CD4-positive, alpha-beta T cell (primary cell): ENCODE measurements at regions not wholly inside any gene's neighbourhood (a gene's known extent, or its start where the extent isn't known, plus 50 kb on each side); places are given as distances from the start of the nearest gene placed in this dataset.
"Not testable (repeated sequence)": the region's sequence is repeated elsewhere in the genome, so short reads cannot be mapped to it uniquely, and the experiment has no call there.

Source experiments
- ATAC-seq: fragments of 200-7000 bp; cut with Tn5 transposase; one replicate; pipeline ENCODE4 v1.10.0; 2022; ENCODE audit warnings: mild to moderate bottlenecking; ENCODE audit not compliant: poor library complexity
- CTCF ChIA-PET: fragments of 350-600 bp; sonication (Branson Sonifier 250); formaldehyde crosslinking; loops from one replicate; lab custom pipeline; 2021; ENCODE audit warnings: antibody characterized with exemption, inconsistent platforms; lab: Charles Lee
- POLR2A ChIA-PET: fragments of 350-600 bp; sonication (Branson Sonifier 250); formaldehyde crosslinking; loops from one replicate; lab custom pipeline; 2021; ENCODE audit warnings: antibody characterized with exemption, inconsistent platforms; lab: Charles Lee
- DNase-seq, 14 experiments: peaks; one replicate each; pipeline ENCODE4 v3.0.0-alpha.2; 2013 to 2020; ENCODE audit warnings: mixed read lengths in 2 of 14
- H3K27ac ChIP-seq, 2 donors: one replicate each; pipeline versions ENCODE4 v1.5.1 to v1.7.0; 2013; ENCODE audit warnings: low read length in 2 of 2, low read depth in 1 of 2, mild to moderate bottlenecking in 1 of 2
- H3K27me3 ChIP-seq, 2 experiments: 1 replicate in 1 of 2; 2 replicates in 1 of 2; pipeline versions ENCODE4 v1.6.1 to v1.7.0; 2013; ENCODE audit warnings: low read length in 2 of 2, control low read depth in 1 of 2, mild to moderate bottlenecking in 1 of 2, moderate library complexity in 1 of 2; ENCODE audit not compliant: insufficient read depth in 2 of 2, control insufficient read depth in 1 of 2
- H3K36me3 ChIP-seq: one replicate; pipeline ENCODE4 v1.6.1; 2013; ENCODE audit warnings: low read length, control low read depth; ENCODE audit not compliant: insufficient read depth
- H3K4me1 ChIP-seq: one replicate; pipeline ENCODE4 v1.6.1; 2013; ENCODE audit warnings: low read length, control low read depth; ENCODE audit not compliant: insufficient read depth
- H3K4me3 ChIP-seq: one replicate; pipeline ENCODE4 v1.5.1; 2013; ENCODE audit warnings: mild to moderate bottlenecking, low read length, moderate library complexity
- H3K9me3 ChIP-seq, 2 experiments: 1 replicate in 1 of 2; 2 replicates in 1 of 2; pipeline versions ENCODE4 v1.6.1 to v1.7.0; 2013; ENCODE audit warnings: low read length in 2 of 2, mild to moderate bottlenecking in 2 of 2, control low read depth in 1 of 2, moderate library complexity in 1 of 2; ENCODE audit not compliant: control insufficient read depth in 1 of 2, insufficient read depth in 1 of 2
- H3K27ac Mint-ChIP-seq: one replicate; pipeline ENCODE4 v1.8.0; 2020; ENCODE audit warnings: mixed read lengths
- H3K27me3 Mint-ChIP-seq: one replicate; pipeline ENCODE4 v1.8.0; 2021; ENCODE audit warnings: mixed read lengths
- H3K36me3 Mint-ChIP-seq: one replicate; pipeline ENCODE4 v1.8.0; 2021; ENCODE audit warnings: low read depth, mixed read lengths
- H3K4me1 Mint-ChIP-seq: one replicate; pipeline ENCODE4 v1.8.0; 2021; ENCODE audit warnings: low read depth, mixed read lengths
- H3K4me3 Mint-ChIP-seq: one replicate; pipeline ENCODE4 v1.8.0; 2020; ENCODE audit warnings: mild to moderate bottlenecking, mixed read lengths
- H3K9me3 Mint-ChIP-seq: one replicate; pipeline ENCODE4 v1.8.0; 2020; ENCODE audit warnings: mixed read lengths
- CTCF ChIP-seq: fragments of 200-600 bp; IDR thresholded peaks from one replicate; pipeline ENCODE4 v1.8.0; 2022; ENCODE audit warnings: antibody characterized with exemption, mild to moderate bottlenecking
- intact Hi-C, 2 experiments: fragments of 100-400 bp; cut with DNase I in 1 of 2; cut with micrococcal nuclease in 1 of 2; formaldehyde crosslinking; loops; one replicate each; pipeline versions ENCODE4 v1.15.1 to v1.9.0; 2023 to 2025; cut with DNase I, micrococcal nuclease

- H3K27me3 Mint-ChIP-seq: peaks cover 34% of the 10 kb centered on the region
- no peaks in the 10 kb centered on the region for H3K9me3 Mint-ChIP-seq
- Histone ChIP-seq H3K36me3 (no peaks in the 10 kb centered on the region), H3K4me3 (no peak overlapping the region), H3K27ac (no peak overlapping the region), H3K27me3 (peaks cover 0 to 4% of the 10 kb centered on the region in 2 experiments), H3K9me3 (peaks cover 0 to 7% of the 10 kb centered on the region in 2 experiments), H3K4me1 (no peaks in the 10 kb centered on the region)
- no peak for DNase-seq
- ATAC-seq: no peak
- H3K4me3 Mint-ChIP-seq: no peak overlapping the region
- no peak for TF ChIP-seq CTCF
- intact Hi-C loops: no loop called here
- H3K27ac Mint-ChIP-seq: no peak overlapping the region
- POLR2A ChIA-PET: no interaction called here
- CTCF ChIA-PET: no interaction called here
- no peaks in the 10 kb centered on the region for H3K36me3 Mint-ChIP-seq
- no peaks in the 10 kb centered on the region for H3K4me1 Mint-ChIP-seq
These were observed 158.5 kb upstream of the SH3BP4 start for GRCh38 chr2:234793212-234793785.

- H3K9me3 ChIP-seq: peaks cover 0 to 9% of the 10 kb centered on the region in 2 experiments
- POLR2A ChIA-PET: no interaction called here
- H3K27me3 Mint-ChIP-seq: peaks cover 37% of the 10 kb centered on the region
These were observed 159.2 kb upstream of the SH3BP4 start for GRCh38 chr2:234792621-234793022.

GRCh38 chr2:234792096-234792495 is 159.7 kb upstream of the SH3BP4 start:
- DNase-seq, H3K4me1 Mint-ChIP-seq, H3K27me3 ChIP-seq, H3K27ac ChIP-seq, H3K4me3 ChIP-seq, CTCF ChIA-PET, H3K4me1 ChIP-seq, H3K36me3 Mint-ChIP-seq, ATAC-seq, H3K27ac Mint-ChIP-seq, H3K4me3 Mint-ChIP-seq, H3K9me3 Mint-ChIP-seq, POLR2A ChIA-PET, H3K36me3 ChIP-seq, intact Hi-C loops: not testable (repeated sequence)
- H3K27me3 Mint-ChIP-seq: peaks cover 32% of the 10 kb centered on the region
- H3K9me3 ChIP-seq: peaks cover 0 to 14% of the 10 kb centered on the region in 2 experiments

More at GRCh38 chr2:234792621-234793022, 159.2 kb upstream of the SH3BP4 start:
- CTCF ChIA-PET: no interaction called here
- no peak for TF ChIP-seq CTCF
- Mint-ChIP-seq H3K4me1 (no peaks in the 10 kb centered on the region), H3K4me3 (no peak overlapping the region), H3K27ac (no peak overlapping the region), H3K36me3 (no peaks in the 10 kb centered on the region), H3K9me3 (no peaks in the 10 kb centered on the region)
- intact Hi-C loops: no loop called here
- no peak for ATAC-seq
- H3K27ac ChIP-seq: no peak overlapping the region
- H3K27me3 ChIP-seq: peaks cover 0 to 4% of the 10 kb centered on the region in 2 experiments
- DNase-seq: no peak
- no peak overlapping the region for H3K4me3 ChIP-seq
- no peaks in the 10 kb centered on the region for H3K4me1 ChIP-seq
- no peaks in the 10 kb centered on the region for H3K36me3 ChIP-seq

GRCh38 chr2:234790380-234790779 is 161.4 kb upstream of the SH3BP4 start:
- no peak for DNase-seq
- no peak overlapping the region for H3K4me3 ChIP-seq
- H3K36me3 ChIP-seq: no peaks in the 10 kb centered on the region
- ChIA-PET POLR2A (no interaction called here), CTCF (no interaction called here)
- H3K36me3 Mint-ChIP-seq: no peaks in the 10 kb centered on the region
- peaks cover 0 to 3% of the 10 kb centered on the region in 2 experiments for H3K27me3 ChIP-seq
- ATAC-seq: no peak
- H3K4me1 Mint-ChIP-seq: no peaks in the 10 kb centered on the region
- H3K4me1 ChIP-seq: no peaks in the 10 kb centered on the region
- intact Hi-C loops: no loop called here
- H3K9me3 Mint-ChIP-seq: peaks cover 3% of the 10 kb centered on the region
- H3K9me3 ChIP-seq: peaks cover 0 to 17% of the 10 kb centered on the region in 2 experiments
- no peak overlapping the region for H3K4me3 Mint-ChIP-seq
- TF ChIP-seq CTCF: no peak
- H3K27me3 Mint-ChIP-seq: peaks cover 32% of the 10 kb centered on the region
- H3K27ac Mint-ChIP-seq: no peak overlapping the region
- no peak overlapping the region for H3K27ac ChIP-seq
